ENCODE measurements at regions not wholly inside any gene's neighbourhood (a gene's known extent, or its start where the extent isn't known, plus 50 kb on each side); places are given as distances from the start of the nearest gene placed in this dataset.

GRCh38 chr13:63699948-63700347 lies 2284.3 kb upstream of the PCDH20 start:
- no TSS peak for BruUV-seq (replicated peaks)
- Histone ChIP-seq H3K4me3 (replicated peaks in 1 of 3; ENCODE audit: insufficient read depth in 1 of 3, low read depth in 2 of 3, low read length in 3 of 3) (no peak overlapping the region), H2AFZ (ENCODE audit: low read length) (no peak overlapping the region), H3K9ac (ENCODE audit: insufficient read depth, low read depth, low read length) (no peak overlapping the region), H3K4me1 (ENCODE audit: insufficient read depth, low read length) (no peaks in the 10 kb centered on the region), H4K20me1 (ENCODE audit: insufficient read depth, low read length) (no peaks in the 10 kb centered on the region), H3K9me3 (ENCODE audit: low read length) (no peaks in the 10 kb centered on the region), H3K4me2 (ENCODE audit: low read depth, low read length) (no peak overlapping the region), H3K27ac (ENCODE audit: extremely low read length, insufficient read depth, low read length) (no peak overlapping the region), H3K36me3 (replicated peaks in 1 of 2; ENCODE audit: control insufficient read depth in 1 of 2, insufficient read depth in 2 of 2, low read length in 2 of 2) (no peaks in the 10 kb centered on the region), H3K27me3 (ENCODE audit: control insufficient read depth in 1 of 2, insufficient read depth in 2 of 2, low read length in 2 of 2) (no peaks in the 10 kb centered on the region), H3K79me2 (ENCODE audit: insufficient read depth, low read length) (no peaks in the 10 kb centered on the region)
- intact Hi-C loops (cut with micrococcal nuclease; ENCODE audit: unreplicated experiment) (no loop called here), in situ Hi-C loops (cut with HindIII; ENCODE audit: extremely low pct_ligation_motif_present, low pct_unique_long_range_greater_than_20kb) (no loop called here)
- FAIRE-seq, result no peak
- TF ChIP-seq TAF15 (IDR thresholded peaks at IDR 0.05; ENCODE audit: low read depth, low read length, poor library complexity, severe bottlenecking) (no peak), RARG (CRISPR knock-in tag; IDR thresholded peaks at IDR 0.05; ENCODE audit: low read depth) (no peak), FIP1L1 (IDR thresholded peaks at IDR 0.05; ENCODE audit: borderline replicate concordance, insufficient read depth, low read depth, low read length) (no peak), ZNF75D (CRISPR knock-in tag; IDR thresholded peaks at IDR 0.05; ENCODE audit: borderline replicate concordance) (no peak), RFXAP (CRISPR knock-in tag; IDR thresholded peaks at IDR 0.05; ENCODE audit: borderline replicate concordance) (no peak), NR1H2 (CRISPR knock-in tag; IDR thresholded peaks at IDR 0.05; ENCODE audit: borderline replicate concordance, low read depth) (no peak), MLXIP (CRISPR knock-in tag; IDR thresholded peaks at IDR 0.05; ENCODE audit: borderline replicate concordance) (no peak), PHF5A (CRISPR knock-in tag; IDR thresholded peaks at IDR 0.05; ENCODE audit: low read depth, unreplicated experiment) (no peak)
- TF ChIP-seq, protein P1, sequence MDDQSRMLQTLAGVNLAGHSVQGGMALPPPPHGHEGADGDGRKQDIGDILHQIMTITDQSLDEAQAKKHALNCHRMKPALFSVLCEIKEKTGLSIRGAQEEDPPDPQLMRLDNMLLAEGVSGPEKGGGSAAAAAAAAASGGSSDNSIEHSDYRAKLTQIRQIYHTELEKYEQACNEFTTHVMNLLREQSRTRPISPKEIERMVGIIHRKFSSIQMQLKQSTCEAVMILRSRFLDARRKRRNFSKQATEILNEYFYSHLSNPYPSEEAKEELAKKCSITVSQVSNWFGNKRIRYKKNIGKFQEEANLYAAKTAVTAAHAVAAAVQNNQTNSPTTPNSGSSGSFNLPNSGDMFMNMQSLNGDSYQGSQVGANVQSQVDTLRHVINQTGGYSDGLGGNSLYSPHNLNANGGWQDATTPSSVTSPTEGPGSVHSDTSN (CRISPR knock-in tag; IDR thresholded peaks at IDR 0.05; ENCODE audit: borderline replicate concordance), result no peak
- TF ChIP-seq, protein P2, sequence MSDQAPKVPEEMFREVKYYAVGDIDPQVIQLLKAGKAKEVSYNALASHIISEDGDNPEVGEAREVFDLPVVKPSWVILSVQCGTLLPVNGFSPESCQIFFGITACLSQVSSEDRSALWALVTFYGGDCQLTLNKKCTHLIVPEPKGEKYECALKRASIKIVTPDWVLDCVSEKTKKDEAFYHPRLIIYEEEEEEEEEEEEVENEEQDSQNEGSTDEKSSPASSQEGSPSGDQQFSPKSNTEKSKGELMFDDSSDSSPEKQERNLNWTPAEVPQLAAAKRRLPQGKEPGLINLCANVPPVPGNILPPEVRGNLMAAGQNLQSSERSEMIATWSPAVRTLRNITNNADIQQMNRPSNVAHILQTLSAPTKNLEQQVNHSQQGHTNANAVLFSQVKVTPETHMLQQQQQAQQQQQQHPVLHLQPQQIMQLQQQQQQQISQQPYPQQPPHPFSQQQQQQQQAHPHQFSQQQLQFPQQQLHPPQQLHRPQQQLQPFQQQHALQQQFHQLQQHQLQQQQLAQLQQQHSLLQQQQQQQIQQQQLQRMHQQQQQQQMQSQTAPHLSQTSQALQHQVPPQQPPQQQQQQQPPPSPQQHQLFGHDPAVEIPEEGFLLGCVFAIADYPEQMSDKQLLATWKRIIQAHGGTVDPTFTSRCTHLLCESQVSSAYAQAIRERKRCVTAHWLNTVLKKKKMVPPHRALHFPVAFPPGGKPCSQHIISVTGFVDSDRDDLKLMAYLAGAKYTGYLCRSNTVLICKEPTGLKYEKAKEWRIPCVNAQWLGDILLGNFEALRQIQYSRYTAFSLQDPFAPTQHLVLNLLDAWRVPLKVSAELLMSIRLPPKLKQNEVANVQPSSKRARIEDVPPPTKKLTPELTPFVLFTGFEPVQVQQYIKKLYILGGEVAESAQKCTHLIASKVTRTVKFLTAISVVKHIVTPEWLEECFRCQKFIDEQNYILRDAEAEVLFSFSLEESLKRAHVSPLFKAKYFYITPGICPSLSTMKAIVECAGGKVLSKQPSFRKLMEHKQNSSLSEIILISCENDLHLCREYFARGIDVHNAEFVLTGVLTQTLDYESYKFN (CRISPR knock-in tag; conservative IDR thresholded peaks at IDR 0.05), result no peak
- ChIA-PET POLR2A (no interaction called here), CTCF (ENCODE audit: low intra/inter-chr PET ratio, low total read pairs) (no interaction called here)
- no peak for DNase-seq (ENCODE audit: low spot score)
- ATAC-seq, result no peak
- 3% methylated on average over 3 of the region's 5 CpGs for WGBS (ENCODE audit: low lambda C conversion rate)
